GM19240 (cell line): ENCODE measurements at regions not wholly inside any gene's neighbourhood (a gene's known extent, or its start where the extent isn't known, plus 50 kb on each side); places are given as distances from the start of the nearest gene placed in this dataset.

Experiments used
- DNase-seq: peaks from one replicate; pipeline ENCODE4 v3.0.0; 2011; ENCODE audit warnings: low spot score; ENCODE audit not compliant: insufficient read length

DNA sequence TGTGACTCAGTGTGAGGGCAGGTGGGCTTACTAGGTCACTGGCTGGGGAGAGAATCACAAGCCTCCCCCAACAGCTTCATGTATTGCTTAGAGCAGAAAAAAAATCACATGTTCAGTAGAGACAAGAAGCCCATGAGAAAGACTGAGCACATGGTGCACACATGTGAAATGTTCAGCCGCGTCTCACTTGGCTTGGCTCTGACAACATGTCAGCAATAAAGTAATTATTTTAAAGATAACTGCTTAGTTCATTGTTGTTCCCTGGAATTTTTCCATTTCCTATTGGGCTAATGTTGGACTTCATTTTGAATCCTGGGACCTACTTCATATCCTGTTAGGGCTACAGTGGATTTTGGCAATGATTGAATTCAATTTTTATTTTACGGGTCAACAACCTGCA, 222.6 kb downstream of the C6orf118 start:
- no peak for DNase-seq

DNA sequence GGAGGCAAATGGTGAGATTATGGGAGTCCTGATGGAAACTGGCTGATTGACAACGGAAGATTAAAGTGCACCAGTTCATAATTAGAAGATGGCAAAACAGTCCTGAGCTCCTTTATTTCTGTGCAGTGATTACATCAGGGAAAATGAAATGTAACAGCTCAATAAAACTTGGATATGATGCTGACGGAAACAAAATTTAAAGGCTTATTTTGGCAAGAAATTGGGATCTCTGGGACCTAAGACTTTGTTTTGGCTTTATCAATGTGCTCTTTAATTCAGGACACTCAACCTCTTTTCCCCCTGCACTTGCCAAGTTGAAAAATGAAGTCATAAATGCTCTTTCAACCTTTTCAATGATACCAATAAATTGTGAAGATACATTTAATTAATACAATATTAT, 226.8 kb downstream of the C6orf118 start:
- DNase-seq, result no peak

DNA sequence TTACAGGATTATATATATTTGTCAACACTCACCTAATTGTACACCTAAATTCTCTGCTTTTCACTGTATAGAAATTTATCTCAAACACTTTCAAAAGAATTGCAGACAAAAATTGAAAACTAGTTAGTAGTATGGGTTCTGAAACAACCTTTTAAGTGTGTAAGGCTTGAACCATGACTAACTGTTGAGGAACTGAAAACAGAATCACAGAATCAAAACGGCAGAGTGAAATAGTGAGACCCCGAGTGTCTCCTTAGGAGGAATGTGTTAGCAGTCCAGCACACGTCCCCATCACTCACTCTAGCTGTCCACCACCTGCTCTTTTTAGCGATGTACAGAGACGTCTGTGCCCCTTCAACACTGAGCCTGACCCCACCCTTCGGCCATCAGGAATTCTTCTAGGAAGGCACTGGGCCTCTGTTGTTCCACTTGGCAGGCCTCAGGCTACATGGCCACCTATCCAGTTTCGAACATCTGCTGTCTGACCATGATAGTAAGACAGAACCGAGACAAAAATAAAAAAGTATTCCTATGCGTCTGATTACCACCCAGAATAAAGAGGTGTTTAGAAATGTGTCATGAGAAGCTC, 227.4 kb downstream of the C6orf118 start:
- DNase-seq, result no peak

DNA sequence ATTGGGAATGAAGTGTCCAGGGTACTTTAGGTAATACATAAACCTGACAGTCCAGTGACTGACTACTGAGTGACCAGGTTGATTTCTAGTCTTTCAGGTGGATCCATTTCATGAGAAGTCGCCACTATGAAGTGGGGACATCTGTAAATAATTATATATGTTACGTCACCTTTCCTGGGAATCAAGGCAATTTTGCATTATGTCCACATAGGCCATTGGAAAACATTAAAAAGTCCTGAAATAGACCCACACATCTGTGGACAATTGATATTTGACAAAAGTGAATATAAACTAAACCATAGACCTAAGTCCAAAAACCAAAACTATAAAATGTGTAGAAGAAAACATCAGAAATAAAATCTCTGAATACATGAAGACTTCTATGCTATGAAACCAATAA, 231.5 kb downstream of the C6orf118 start:
- no peak for DNase-seq

DNA sequence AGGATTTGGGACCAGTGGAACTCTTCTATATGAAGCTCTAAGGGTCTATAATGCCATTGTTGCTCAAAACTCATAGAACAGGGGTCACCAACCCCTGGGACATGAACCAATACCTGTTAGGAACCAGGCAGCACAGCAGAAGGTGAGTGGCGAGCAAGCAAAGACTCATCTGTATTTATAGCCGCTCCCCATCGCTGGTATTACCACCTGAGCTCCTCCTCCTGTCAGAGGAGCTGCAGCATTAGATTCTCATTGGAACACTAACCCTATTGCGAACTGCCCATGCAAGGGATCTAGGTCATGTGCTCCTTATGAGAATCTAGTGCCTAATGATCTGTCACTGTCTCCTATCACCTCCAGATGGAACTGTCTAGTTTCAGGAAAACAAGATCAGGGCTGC, 237.5 kb downstream of the C6orf118 start:
- DNase-seq, result no peak

DNA sequence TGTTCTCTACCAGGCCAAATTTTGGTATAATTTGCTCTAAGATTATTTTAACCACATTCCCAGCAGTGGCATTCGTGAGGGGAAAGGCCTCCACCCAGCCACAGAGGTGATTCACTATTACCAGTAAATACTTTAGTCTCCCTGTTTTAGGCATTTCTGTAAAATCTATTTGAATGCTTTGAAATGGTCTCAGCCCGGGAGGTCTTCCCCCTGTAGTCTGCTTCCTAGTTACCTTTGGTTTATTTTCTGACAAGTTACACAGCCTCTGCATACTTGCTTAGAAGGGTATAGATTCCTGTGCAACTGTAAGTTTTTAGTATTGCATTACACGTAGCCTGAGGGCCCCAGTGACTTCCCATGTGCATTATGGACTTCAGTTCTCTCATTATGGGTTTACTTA, 248.7 kb downstream of the C6orf118 start:
- DNase-seq, result no peak

DNA sequence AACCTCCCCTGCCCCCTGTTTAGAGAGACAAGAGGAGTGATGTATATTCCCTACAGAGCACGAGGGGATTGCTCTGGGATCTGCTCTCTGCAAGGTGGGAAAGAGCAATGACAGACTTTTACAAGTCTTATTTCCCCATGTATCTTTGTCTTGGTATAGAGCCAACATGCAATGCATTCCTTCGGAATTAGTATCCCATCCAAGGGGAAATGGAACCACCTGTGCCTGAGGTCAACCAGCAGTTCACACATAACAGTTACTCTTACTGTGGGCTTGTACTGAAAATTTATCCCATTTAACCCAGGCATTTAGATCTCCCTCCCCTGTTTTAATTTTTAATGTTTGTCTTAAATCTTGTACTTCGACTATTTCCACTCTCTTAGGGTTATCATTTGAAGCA, 250.4 kb downstream of the C6orf118 start:
- DNase-seq, result no peak

DNA sequence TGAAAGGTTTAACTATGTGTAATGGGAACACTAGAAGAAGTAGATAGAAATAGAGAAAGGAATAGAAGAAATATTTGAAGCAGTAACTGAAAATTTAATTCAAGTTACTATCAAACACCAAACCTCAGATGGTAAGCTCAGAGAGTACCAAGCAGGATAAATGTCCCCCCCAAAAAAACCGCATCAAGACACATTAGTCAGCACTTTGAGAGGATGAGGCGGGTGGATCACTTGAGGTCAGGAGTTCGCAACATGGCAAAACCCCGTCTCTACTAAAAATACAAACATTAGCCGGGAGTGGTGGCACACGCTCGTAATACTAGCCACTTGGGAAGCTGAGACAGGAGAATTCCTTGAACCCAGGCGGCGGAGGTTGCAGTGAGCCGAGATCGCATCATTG, 253.1 kb downstream of the C6orf118 start:
- no peak for DNase-seq

DNA sequence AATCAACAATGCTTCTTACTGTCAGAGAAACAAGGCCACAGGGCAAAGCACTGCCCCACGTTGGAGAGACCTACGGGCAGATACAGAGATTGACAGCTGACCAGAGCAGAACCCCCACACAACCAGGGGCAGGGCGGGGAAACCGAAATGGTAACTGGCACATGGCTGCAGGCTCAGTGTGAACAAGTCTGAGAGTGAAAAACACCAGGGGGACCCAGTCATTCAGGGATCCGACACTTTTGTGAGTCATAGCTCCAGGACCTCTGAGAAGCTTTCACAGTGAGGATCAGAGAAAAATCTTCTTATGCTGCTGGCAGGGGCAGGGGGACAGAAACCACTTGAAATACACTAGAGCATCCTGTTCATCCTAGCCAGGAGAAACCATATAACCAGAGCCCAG, 254.2 kb downstream of the C6orf118 start:
- DNase-seq, result no peak

DNA sequence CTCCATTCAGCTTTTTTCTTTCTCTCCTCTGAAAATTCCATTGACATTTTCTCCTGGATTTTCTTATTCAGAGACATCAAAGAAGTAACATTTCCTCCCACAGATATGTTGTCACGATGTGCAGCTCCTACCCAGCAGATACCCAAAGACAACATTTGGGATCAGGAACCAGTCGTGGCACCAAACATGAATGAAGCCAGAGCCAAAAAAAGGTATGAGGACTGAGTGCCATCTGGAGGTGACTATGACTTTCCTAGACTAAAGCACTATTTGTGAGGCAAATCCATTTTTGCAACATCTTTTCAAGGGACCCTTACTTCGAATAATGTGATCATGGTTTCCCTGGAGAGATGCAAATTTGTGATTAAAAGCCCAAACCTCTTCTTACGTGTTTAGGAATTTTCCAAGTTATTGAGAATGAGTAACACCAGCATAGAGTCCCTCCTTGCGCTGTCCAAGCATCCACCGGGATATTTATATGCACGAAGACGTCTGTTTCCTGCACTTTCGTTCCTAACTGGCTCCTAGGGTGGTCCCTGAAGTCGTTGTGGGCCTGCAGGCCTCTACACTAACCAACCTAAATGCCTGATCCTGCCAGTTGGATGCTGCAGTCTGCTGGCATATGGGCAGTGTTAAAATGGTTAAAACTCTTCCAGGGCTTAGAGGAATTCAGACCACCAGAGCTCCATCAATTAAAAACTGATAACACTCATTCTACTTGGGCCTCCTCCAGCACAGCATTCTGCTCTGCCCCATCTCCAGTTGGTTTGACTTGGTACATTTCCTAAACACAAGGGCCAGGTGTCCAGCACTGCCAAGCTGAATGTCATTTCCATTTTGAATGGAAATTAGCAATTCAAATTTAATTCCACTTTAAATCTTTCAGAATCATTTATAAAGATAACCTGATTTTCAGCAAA, 256.6 kb downstream of the C6orf118 start:
- DNase-seq, result no peak

DNA sequence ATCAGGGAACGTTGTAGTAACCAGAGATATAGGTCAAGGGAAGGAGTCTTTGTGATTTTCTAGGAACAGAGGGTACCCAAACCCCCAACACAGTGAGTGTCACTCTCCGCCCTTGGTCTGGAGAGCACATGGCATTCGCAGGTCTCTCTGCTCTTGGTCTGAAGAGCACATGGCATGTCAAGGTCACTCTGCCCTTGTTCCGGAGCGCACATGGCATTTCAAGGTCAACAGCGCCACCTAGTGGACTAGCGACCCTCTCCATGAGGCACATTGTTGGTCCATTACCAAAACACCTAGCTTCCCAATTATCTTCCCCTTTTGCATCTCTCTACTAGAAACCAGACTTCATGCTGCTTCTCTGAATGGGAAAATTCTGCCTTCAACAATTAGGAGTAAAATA, 260.0 kb downstream of the C6orf118 start:
- DNase-seq, result no peak

DNA sequence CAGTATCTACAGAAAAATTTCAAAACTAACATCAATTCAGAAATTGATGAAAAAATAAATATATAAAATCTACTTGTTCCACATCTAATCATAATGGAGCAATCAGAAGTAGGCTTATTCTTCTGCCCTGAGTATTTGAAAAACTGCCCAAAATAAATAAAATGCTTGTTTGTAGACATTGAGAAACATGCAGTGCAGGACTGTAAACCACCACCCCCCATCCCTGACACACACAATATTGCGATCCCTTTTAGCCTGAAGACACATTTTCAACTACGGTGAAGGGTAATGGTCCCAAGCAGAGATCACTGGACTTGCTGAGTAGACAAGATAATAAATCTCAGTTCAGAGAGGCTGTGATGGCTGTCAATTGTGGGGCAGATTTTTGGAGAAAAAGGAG, 261.5 kb downstream of the C6orf118 start:
- no peak for DNase-seq

DNA sequence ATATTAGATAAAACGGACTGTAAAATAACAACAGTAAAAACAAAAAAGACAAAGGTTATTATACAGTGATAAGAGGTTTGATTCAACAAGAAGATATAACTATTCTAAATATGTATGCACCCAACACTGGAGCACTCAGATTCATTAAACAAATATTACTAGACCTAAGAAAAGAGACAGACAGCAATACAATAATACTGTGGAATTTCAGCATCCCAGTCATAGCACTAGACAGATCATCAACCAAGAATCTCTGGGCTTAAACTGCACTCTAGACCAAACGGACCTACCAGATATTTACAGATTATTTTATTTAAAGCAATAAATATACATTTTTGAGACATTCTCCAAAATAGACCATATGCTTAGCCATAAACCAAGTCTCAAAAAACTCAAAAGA, 263.8 kb downstream of the C6orf118 start:
- DNase-seq, result no peak

DNA sequence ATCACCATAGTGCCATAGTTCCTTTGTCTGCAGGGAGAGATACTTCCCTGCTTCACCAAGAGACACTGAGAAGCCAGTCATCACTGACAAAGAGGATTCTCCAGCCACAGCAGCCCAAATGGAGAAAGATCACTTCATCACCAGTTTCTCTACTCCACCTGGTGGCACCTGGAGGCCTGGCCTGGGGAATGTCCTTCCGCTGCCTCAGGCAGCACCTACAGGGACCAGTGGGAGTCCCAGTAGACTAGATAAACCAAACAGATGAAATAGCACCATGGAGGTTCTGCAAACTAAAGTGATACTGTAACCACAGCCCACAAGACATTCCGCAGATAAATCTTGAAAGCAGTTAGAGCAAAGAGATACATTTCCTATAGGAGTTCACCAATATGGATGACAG, 266.5 kb downstream of the C6orf118 start:
- DNase-seq, result no peak

DNA sequence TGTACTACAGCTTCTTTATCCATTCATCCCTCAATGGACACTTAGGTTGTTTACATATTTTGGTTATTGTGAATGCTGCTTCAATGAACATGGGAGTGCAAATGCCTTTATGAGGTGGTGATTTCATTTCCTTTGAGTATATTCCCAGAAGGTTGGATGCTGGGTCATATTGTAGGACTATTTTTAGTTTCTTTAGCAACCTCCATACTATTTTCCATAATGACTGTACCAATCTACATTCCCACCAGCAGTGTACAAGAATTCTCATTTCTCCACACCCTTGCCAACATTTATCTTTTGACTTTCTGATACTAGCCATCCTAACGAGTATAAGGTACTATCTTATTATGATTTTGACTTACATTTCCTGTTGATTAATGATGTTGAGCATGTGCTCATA, 269.0 kb downstream of the C6orf118 start:
- DNase-seq, result no peak

DNA sequence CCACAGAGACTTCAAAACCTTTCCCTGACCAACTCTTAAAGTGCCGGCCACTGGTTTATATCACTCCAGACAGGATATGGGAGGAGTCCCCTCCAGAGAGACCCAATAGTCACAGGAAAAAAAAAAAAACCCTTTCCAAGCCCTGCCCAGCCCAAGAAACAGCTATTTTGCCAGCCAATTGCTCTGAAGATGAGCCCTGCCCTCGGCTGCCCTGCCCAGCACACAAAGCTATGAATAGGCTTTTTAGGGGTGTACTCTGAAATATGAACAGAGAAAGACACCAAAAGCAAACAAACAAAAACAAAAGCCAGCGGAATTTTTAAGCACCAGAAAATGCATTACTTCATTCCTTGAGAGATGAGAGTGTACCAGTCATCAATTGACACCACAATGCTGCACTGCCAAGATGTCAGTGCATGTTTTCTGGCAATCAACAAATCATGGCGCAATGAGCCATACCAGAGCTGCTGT, 275.1 kb downstream of the C6orf118 start:
- DNase-seq, result no peak

DNA sequence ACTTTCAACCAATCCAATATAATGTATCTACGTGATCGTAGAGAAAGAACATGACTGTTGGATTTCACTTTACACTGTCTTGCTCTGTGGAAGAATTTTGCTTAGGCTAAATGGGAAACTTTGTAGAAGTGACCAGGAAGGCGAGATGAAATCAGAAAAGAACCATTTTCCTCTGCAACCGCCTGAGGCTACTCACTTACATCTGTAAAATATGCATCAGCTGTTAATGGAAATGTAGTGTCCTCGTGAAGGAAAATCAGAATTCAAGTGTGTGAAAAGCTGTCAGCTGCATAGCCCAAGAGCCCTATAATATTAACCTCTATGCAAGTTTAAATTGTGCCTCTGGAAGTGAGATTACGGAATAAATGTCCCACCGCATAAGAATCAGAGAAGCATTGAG, 277.9 kb downstream of the C6orf118 start:
- no peak for DNase-seq

DNA sequence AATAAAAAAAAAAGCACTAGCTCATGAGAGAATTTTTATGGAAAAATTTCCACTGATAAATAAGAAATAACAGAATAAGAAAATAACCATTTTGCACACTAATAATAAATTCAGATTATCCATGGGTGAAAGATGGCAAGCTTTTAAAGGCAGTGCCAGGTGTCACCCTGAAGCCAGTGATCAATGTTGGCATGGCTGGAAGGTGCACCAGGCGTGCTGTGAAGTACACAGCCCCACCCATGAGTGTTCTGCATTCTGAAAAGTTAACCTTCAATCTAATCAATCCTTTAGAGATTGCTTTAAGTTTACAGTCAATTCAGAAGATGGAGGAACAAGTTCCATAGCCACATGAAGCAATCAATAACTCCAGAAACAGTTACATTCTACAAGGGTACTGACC, 284.4 kb downstream of the C6orf118 start:
- no peak for DNase-seq

DNA sequence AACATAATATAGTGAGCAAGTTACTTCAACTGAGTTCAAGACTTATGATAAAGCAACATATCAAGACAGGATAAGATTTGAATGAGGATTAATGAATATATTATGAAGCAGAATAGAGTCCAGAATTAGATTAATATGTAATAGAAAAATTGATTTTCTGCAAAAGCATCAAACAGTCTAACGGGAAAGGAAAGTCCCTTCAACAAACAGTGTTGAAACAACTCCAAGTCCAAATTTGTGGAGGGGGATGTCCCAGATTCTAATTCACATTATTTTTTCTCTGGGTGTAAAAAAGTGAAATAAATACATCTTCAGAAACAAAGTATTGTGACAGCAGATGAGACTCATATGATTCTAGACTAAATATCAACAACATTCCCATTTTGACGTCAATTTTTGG, 289.7 kb downstream of the C6orf118 start:
- no peak for DNase-seq

DNA sequence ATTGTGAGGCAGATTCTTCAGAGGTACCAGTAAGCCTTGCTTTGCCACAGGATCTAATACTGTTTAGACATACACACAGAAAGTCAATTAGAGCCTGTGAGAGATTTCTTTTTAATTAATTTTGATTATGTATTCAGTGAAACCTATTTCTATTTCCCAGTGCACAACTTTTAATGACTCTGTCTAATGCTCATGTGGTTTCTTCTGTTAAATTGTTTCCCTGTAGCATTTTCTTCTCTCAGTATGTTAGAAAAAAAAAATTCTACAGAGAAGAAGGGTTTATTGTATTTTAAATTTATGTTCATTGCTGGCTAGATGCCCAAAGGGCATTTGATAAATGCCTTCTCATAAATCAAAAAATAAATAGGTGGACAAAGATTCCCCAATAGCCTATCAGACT, 293.7 kb downstream of the C6orf118 start:
- DNase-seq, result no peak

DNA sequence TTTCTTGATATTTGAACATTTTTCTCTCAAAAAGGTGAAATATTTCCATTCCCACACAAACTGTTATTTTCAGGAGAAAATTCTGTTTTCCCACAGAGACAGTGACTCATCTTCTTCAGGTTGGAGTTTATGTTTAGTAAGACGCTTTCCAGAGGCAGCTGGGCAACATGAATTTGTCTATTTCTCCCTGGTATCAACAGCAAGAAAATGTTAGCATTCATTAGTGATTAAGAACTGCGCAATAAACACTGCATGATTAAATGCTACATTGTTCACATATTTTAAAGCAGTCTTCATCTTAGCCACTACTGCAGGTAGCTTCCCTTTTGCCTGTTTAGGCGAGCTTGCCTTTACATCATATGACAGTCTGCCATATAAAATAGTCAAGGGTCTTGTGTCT, 295.7 kb downstream of the C6orf118 start:
- no peak for DNase-seq

DNA sequence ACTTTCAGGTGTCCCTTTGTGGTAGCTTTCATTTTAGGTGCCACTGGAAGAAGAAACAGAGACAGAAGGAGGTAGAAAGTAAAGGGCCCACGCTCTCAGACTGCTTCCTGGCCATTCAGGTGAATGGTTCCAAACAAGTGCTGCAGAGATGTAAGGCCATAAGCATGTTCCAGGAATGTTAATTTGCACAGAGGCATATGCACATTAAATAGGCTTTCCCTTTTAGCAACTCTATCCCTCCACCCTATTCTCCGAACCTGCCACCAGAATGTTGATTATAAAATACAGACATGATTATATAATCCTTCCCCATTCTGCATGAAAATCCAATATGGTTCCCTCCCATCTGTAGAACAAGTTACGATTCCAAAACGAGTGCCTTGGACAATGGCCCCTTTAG, 297.2 kb downstream of the C6orf118 start:
- DNase-seq, result no peak
